ENCODE measurements at regions not wholly inside any gene's neighbourhood (a gene's known extent, or its start where the extent isn't known, plus 50 kb on each side); places are given as distances from the start of the nearest gene placed in this dataset.

GRCh38 chr9:77094150-77094549, 74.7 kb downstream of the FOXB2 start:
- Histone ChIP-seq H3K9me3 (no peaks in the 10 kb centered on the region), H3K27ac (no peak overlapping the region), H3K27me3 (peaks cover 22% of the 10 kb centered on the region), H3K36me3 (no peaks in the 10 kb centered on the region), H3K4me3 (no peak overlapping the region), H3K4me1 (no peaks in the 10 kb centered on the region)
- in situ Hi-C loops (cut with MboI; ENCODE audit: low pct_ligation_motif_present in 1 of 4, low pct_unique_long_range_greater_than_20kb in 1 of 4, low sequenced_read_pairs in 3 of 4) = no loop called here
- TF ChIP-seq CTCF (IDR thresholded peaks at IDR 0.05) = no peak
- TF ChIP-seq EP300 (IDR thresholded peaks at IDR 0.05; ENCODE audit: low read depth) = no peak
- no peak for TF ChIP-seq POLR2AphosphoS5 (IDR thresholded peaks at IDR 0.05)
- TF ChIP-seq POLR2A (IDR thresholded peaks at IDR 0.05) = no peak
- DNase-seq = no peak
- intact Hi-C loops (cut with DNase I; ENCODE audit: low total_unique reads) = no loop called here

- no peak overlapping the region for H3K4me3 ChIP-seq
- no peak for TF ChIP-seq EP300 (IDR thresholded peaks at IDR 0.05; ENCODE audit: low read depth)
- TF ChIP-seq POLR2AphosphoS5 (IDR thresholded peaks at IDR 0.05) = no peak
- TF ChIP-seq POLR2A (IDR thresholded peaks at IDR 0.05) = no peak
- no peak for TF ChIP-seq CTCF (IDR thresholded peaks at IDR 0.05)
- 40 to 45% methylated on average over 1 to 2 of the region's 2 CpGs for WGBS, 2 donors (ENCODE audit: low coverage in 1 of 2)
Measured at GRCh38 chr9:77097335-77097734, 77.9 kb downstream of the FOXB2 start.

GRCh38 chr9:77099388-77099787, 77.9 kb upstream of the VPS13A start:
- Histone ChIP-seq H3K4me1 (no peaks in the 10 kb centered on the region), H3K36me3 (no peaks in the 10 kb centered on the region), H3K27ac (no peak overlapping the region), H3K27me3 (peaks cover 30% of the 10 kb centered on the region), H3K9me3 (no peaks in the 10 kb centered on the region), H3K4me3 (no peak overlapping the region)
- intact Hi-C loops (cut with DNase I; ENCODE audit: low total_unique reads) = no loop called here
- 25 to 42% methylated on average over 2 to 3 of the region's 3 CpGs for WGBS, 2 donors (ENCODE audit: low coverage in 1 of 2)
- TF ChIP-seq POLR2AphosphoS5 (IDR thresholded peaks at IDR 0.05) = no peak
- no peak for TF ChIP-seq CTCF (IDR thresholded peaks at IDR 0.05)
- in situ Hi-C loops (cut with MboI; ENCODE audit: low pct_ligation_motif_present in 1 of 4, low pct_unique_long_range_greater_than_20kb in 1 of 4, low sequenced_read_pairs in 3 of 4) = no loop called here
- no peak for DNase-seq

More at GRCh38 chr9:77097335-77097734, 77.9 kb downstream of the FOXB2 start:
- no peaks in the 10 kb centered on the region for H3K36me3 ChIP-seq
- in situ Hi-C loops (cut with MboI; ENCODE audit: low pct_ligation_motif_present in 1 of 4, low pct_unique_long_range_greater_than_20kb in 1 of 4, low sequenced_read_pairs in 3 of 4) = no loop called here
- H3K27me3 ChIP-seq = peaks cover 30% of the 10 kb centered on the region
- intact Hi-C loops (cut with DNase I; ENCODE audit: low total_unique reads) = no loop called here
- no peaks in the 10 kb centered on the region for H3K9me3 ChIP-seq
- no peaks in the 10 kb centered on the region for H3K4me1 ChIP-seq
- DNase-seq = no peak
- no peak overlapping the region for H3K27ac ChIP-seq

GRCh38 chr9:77111408-77111807, 65.9 kb upstream of the VPS13A start:
- no peaks in the 10 kb centered on the region for H3K9me3 ChIP-seq
- in situ Hi-C loops (cut with MboI; ENCODE audit: low pct_ligation_motif_present in 1 of 4, low pct_unique_long_range_greater_than_20kb in 1 of 4, low sequenced_read_pairs in 3 of 4) = no loop called here
- H3K4me3 ChIP-seq = no peak overlapping the region
- no peaks in the 10 kb centered on the region for H3K36me3 ChIP-seq
- intact Hi-C loops (cut with DNase I; ENCODE audit: low total_unique reads) = no loop called here
- no peaks in the 10 kb centered on the region for H3K4me1 ChIP-seq
- WGBS, 2 donors (ENCODE audit: low coverage in 1 of 2) = 72 to 81% methylated on average over 2 of the region's 2 CpGs
- TF ChIP-seq EP300 (IDR thresholded peaks at IDR 0.05; ENCODE audit: low read depth) = no peak
- no peak for TF ChIP-seq CTCF (IDR thresholded peaks at IDR 0.05)
- no peak for TF ChIP-seq POLR2A (IDR thresholded peaks at IDR 0.05)
- TF ChIP-seq POLR2AphosphoS5 (IDR thresholded peaks at IDR 0.05) = no peak
- peaks cover 8% of the 10 kb centered on the region for H3K27me3 ChIP-seq
- H3K27ac ChIP-seq = no peak overlapping the region
- DNase-seq = no peak

Data from transverse colon (tissue), 4 donors.